GM18858 (cell line): ENCODE measurements at regions not wholly inside any gene's neighbourhood (a gene's known extent, or its start where the extent isn't known, plus 50 kb on each side); places are given as distances from the start of the nearest gene placed in this dataset.
A peak's percentile ranks its signal among the peaks of the same experiment; 100 is the strongest.
"Not testable (repeated sequence)": the region's sequence is repeated elsewhere in the genome, so short reads cannot be mapped to it uniquely, and the experiment has no call there.

Source experiments
- ATAC-seq: cut with Tn5 transposase; IDR thresholded peaks from one replicate; pipeline ENCODE4 v1.9.1; 2021; ENCODE audit not compliant: unreplicated experiment

DNA sequence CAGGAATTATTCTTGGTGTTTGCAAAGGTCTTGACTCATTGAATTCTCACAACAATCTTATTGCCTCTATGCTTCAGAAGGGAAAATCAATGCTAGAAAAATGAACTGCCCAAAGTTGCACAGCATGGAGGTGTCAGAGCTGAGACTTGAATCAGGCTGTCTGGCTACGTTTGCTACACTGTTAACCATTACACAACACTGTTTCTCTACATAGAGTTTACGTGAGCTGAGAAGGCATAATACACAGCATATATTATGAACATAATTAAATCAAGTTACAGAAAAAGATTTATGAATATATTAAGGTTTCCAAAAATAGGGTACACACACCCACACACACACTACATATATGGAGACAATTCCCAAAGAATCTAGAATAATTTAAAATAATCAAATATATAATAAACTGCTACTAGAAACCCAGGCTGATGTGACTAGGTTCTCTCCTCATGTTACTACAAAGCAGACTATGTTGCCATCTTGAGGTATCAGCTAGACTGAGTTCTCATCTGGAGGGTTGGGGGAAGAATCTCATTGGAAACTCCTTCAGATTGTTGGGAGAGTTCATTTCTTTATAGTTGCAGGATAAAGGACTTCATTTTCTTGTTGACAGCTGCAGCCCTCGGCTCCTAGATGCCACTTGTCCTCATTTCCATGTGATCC is 1270.5 kb downstream of the ARAP2 start:
- ATAC-seq: no peak

DNA sequence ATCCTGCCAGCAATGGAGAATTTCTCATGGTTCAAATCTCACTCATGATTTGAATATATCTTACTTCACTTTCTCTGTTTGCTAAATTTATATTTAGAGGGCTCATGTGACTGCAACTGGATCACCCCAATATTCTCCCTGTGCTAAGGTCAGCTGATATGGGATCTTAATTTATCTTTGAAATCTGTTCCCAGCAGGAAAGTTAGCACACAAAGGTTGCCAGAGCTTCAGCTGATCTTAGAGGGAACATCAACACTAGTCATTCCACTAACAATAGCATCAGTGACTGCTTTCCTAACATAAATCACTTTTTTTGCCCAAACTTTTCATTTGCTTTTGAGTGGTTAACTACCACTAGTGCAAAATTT is 1270.0 kb downstream of the ARAP2 start:
- no peak for ATAC-seq

DNA sequence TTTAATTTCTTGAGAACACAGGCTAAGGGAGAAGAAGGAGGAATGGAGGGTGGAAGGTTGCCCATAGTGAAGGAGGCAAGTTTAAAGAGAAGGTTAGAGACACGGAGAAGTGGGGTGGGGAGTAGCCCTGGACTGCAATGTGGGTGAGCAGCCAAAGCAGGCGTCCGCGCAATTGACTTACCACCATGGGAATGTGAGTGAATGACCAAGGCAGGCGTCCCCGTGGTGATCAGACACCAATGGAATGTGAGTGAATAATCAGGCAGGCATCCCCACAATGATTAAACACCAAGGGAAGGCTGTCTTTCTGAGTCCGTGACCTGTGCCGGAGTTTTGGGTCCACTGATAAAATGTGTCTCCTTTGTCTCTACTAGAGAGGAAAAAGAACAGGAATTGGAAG is 1223.1 kb downstream of the ARAP2 start:
- ATAC-seq: not testable (repeated sequence)

DNA sequence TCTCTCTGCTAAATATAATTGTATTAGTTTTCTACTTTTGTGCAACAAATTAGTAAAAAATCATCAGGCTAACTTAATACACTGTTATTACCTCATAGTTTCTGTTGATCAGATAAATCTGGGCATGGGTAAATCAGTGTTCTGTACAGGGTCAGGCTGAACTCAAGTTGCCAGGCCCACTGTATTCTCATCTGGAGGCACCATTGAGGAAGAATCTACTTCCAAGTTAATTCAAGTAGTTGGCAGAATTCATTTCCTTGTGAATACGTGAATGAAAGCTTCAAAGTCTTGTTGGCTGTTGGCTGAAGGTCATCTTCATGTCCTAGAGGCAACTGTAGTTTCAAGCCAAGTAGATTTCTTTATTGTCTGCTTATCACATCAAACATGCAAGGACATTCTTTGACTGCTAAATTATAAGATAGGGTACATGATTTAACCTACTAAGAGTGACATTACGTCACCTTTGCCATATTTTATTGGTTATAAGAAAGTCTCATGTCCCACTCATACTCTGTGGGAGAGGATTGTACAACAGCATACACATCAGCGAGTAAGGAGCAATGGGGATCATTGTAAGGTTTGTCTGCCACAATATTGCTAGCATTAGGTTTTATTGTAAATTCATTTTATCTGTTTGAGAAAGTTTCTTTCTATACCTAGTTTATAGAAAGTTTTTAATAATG is 1219.0 kb downstream of the ARAP2 start:
- no peak for ATAC-seq

DNA sequence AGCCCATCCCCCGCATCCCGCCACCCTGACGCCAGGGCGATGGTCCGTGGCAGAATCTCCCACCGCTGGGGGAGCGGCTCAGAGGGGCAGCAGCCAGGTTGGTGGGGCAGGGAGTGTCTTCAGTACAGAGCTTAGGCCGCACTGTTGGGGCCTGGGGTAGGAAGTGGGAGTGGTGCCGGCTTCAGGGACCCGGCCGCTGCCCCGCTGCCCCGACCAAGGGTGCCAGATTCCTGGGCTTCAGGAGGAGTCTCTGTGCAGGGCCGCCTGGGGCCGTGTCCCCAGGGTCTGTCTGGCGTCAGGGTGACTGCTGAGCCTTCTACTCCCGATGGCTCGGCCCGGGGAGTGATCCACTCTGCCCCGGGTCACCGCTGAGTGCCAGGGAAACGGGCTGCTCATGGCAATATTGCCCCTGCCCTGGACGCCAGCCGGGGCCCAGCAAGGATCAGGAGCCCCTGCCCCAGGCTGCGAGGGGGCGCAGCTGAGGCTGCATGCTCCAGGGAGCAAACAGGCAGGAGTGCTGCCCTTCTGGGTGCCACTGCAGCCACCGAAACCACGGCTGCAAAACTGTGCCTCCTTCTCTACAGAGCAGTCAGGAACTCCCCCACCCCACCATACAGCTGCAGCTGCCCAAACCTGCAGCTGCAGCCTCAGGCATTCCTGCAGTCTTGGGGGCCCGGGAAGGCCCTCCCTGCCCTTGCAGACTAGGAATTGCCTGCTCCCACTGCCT is 1206.1 kb downstream of the ARAP2 start:
- ATAC-seq: no peak

DNA sequence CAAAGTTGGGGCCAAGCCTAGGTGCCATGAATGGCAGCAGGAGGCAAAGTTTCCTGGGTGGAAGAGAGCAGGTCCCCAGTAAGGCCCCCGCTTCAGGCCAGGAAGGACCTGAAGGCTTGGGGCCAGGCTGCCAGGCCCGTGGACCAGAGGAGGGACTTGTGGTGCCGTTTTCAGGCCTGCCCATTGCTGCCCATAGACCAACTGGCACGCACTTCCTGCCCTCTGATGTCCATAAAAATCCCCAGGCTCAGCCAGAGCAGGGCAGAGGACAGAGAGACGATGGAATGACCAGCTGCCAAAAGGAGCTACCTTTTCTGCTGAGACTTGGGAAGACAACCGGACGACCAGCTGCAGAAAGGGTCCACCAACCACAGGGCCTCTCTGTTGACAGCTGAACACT is 1205.5 kb downstream of the ARAP2 start:
- no peak for ATAC-seq

DNA sequence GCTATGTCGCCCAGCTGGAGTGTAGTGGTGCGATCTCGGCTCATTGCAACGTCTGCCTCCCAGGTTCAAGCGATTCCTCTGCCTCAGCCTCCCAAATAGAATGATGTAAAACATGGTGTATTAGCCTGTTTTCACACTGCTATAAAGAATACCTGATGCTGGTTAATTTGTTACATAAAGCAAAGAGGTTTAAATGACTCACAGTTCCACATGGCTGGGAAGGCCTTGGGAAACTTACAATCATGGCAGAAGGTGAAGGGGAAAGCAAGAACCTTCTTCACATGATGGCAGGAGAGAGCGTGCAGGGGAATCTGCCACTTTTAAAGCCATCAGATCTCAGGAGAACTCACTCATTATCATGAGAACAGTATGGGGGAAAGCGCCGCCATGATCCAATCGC is 1191.8 kb downstream of the ARAP2 start:
- ATAC-seq: no peak

DNA sequence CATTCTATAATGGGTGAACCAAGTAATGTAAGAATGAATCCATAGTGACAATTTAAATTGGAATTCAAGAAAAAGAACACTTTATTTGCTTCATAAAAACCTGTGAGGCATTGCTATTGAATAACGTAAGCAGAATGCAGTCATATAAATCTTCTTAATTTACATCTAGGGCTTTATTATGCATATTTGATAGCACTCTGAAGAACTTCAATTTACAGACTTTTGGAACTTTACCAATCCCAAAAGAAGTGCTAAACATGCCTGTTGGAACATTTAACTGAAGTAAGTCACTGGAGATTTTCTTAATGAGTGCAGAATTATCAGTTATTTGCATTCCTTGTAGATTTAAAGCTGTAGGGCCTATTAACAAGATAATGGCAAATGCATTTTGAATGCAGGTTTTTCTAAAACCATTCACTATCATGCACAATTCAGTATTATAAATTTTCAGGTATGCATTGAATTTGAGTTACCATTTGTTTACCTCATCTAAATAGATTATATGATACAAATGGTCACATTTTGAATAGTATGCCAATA is 1181.2 kb downstream of the ARAP2 start:
- no peak for ATAC-seq

DNA sequence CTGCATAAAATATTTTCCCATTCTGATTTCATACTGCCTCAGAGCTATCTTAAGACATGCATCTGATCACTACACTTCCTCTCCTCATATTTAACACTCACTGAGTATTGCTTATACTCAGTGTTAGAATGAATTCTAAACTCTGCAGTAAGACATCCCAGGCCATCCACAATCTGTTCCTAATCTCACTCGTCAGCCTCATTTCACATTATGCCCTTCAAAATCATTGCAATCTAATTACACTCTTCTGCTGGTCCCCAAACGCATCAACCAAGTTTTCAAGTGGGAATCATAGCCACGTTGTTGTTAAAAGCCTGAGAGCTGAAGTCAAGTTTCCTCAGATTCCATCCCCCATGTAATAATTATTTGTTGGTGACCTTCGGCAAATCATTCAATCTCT is 1177.9 kb downstream of the ARAP2 start:
- ATAC-seq: no peak

DNA sequence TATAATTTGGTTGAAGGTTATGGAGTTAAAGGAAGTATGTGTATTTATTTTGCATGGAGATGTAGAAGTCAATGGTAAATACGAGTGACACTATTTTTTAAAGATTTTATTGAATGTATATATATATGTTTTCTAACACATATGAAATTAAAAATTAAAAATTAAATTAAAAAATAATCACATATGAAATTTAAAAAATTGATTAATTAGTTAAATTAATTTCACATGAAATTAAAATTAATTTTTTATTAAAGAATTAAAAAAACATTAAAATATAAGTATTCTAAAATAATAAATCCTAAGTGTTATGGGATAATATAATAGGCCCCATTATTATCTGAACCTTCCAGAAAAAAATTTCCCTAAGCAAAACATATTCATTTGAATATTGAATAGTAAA is 1163.5 kb downstream of the ARAP2 start:
- no peak for ATAC-seq

DNA sequence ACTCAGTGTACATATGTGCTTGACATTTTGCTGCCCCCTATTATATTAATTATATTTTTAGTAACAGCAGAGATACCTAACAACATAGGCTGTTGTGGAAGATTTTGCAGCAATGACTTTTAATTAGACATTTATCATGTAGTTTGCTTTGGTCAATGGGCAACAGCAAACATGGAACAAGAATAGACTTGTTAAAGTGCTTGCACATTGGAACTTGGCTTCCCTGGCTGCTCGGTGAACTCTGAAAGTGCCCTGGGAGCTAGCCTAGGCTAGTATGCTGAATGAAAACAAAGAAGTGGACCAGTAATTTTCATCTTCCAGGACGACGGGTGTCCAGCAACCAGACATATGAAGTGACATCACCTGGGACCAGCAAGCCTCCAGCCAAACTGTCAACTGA is 1157.1 kb downstream of the ARAP2 start:
- no peak for ATAC-seq

DNA sequence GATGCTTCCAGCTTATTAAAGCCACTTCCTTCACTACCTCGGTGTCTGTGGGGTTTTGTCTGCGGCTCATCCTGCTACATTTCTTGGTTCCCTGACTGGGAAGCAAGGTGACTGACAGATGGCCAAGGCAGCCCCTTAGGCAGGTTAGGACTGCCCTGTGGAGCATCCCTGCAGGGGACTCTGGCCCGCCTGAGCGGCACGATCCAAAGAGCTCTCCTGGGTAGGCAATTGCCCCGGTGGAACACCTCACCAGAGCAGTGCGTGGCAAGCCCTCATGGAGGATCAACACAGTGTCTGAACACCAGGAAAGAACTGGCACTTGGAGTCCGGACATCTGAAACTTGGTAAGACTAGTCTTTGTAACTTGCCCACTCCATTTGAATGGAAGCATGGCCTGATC is 1143.4 kb downstream of the ARAP2 start:
- ATAC-seq: no peak

DNA sequence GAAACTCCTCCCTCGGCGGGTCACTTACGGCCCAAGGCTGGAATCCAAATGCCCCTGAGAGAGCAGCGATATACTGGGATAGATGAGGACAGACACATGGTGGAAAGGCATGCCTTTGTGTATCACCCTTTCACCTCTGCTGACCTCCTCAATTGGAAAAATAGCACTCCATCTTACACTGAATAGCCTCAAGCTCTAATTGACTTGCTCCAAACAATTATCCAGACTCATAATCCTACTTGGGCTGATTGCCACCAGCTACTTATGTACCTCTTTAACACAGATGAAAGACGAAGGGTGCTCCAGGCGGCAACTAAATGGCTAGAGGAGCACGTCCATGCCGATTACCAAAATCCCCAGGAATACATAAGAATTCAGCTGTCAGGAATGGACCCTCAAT is 1142.2 kb downstream of the ARAP2 start:
- ATAC-seq: no peak

DNA sequence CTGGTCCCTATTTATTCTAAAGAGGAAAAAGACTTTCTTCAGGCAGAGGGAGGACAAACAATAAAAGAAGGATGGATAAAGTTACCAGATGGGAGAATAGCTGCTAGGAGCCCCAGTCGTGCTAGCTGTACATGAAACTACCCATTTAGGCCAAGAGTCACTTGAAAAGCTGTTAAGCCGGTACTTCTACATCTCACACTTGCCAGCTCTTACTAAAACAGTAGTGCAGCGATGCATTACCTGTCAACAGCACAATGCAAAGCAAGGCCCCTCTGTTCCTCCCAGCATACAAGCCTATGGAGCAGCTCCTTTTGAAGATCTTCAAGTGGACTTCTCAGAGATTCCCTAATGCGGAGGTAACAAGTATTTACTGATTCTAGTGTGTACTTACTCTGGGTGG is 1138.8 kb downstream of the ARAP2 start:
- no peak for ATAC-seq

DNA sequence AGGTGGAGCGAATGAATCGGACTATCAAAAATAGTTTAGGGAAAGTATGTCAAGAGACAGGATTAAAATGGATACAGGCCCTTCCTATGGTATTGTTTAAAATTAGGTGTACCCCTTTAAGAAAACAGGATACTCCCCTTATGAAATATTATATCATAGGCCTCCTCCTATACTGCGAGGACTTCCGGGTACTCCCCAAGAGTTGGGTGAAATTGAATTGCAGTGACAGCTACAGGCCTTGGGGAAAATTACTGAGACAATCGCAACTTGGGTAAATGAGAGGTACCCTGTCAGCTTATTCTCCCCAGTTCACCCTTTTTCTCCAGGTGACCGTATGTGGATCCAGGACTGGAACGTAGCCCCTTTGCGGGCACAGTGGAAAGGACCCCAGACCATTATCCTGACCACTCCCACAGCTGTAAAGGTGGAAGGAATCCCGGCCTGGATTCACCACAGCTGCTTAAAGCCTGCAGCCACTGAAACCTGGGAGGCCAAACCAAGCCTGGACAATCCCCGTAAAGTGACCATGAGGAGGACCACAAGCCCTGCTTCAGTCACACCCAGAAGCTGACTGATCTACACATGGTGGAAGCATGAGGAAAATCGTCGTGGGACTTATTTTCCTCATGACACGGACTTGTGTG is 1138.1 kb downstream of the ARAP2 start:
- ATAC-seq: no peak

DNA sequence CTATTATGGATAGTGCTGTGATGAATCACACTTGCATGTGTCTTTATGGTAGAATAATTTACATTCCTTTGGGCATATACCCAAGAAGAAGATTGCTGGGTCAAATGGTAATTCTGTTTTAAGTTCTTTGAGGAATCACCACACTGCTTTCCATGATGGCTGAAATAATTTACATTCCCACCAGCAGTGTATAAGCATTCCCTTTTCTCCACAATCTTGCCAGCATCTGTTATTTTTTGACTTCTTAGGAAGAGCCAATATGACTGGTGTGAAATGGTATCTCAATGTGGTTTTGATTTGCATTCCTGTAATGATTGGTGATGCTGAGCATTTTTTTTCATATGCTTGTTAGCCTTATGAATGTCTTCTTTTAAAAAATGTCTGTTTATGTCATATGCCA is 1120.2 kb downstream of the ARAP2 start:
- no peak for ATAC-seq

DNA sequence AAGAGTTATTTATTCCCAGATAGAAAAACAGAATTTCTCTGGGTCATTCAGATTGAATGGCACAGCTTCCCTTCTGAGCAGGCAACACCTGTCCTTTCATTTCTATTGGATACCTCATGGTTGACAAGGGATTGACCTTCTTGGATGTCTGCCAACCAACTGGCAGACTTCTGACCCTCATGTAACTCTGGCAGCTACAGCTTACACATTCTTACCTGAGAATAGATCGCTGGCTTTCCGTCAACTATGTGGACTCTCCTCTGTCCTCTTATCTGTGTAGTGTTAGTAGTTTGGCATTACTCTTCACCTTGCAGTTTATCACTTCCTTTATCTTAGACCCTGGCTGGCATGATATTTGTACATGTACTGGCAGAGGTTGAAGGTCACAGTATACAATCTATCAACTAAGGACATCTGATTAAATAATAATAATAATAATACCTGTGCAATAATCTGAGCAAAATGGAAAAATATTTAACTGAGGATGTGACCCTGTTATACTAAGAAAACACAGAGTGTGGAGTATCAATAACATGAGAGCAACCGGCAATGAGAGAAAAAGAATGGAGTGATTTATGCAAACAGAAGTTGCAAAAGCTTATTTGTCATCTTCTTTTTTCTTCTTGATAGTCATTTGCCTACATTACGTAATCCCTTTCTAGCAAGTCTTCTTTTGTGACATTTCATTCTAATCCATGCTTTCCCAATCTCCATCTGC is 1118.2 kb downstream of the ARAP2 start:
- ATAC-seq: no peak

DNA sequence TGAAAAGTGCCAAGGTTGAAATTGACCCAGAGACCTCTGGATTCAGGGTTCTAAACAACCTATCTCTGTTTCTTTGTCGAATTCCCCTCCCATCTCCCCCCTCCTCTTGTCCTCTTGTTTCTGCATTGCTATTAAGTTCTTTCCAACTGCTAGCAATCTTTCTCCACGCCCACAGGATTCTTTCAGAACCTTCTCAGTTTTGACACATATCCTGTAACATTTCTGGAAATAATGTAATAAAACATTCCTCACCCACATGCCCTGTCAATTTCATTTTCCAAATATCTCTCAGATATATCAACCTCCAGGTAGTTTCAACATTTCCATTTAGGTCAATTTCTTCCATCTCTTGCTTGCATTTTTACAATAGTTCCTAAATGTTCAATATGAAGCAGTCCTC is 1105.9 kb downstream of the ARAP2 start:
- no peak for ATAC-seq

DNA sequence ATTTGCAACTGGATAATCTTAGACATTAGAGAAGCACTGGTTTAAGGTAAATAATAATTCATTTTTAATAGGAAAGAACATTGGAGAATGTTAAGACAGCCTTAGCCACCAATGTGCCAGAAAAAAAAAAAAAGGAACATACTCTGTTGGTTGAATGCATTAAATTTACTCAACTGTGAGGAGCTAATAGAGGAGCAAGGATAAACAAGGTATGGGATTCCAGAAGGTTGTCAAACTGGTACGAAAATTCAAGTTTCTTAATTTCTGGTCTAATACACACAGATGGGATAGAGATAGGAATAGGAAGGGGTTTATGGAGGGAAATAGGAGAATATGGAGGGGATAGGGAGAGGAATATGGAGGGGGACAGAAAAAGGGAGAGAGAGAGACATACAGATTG is 1096.6 kb downstream of the ARAP2 start:
- no peak for ATAC-seq

DNA sequence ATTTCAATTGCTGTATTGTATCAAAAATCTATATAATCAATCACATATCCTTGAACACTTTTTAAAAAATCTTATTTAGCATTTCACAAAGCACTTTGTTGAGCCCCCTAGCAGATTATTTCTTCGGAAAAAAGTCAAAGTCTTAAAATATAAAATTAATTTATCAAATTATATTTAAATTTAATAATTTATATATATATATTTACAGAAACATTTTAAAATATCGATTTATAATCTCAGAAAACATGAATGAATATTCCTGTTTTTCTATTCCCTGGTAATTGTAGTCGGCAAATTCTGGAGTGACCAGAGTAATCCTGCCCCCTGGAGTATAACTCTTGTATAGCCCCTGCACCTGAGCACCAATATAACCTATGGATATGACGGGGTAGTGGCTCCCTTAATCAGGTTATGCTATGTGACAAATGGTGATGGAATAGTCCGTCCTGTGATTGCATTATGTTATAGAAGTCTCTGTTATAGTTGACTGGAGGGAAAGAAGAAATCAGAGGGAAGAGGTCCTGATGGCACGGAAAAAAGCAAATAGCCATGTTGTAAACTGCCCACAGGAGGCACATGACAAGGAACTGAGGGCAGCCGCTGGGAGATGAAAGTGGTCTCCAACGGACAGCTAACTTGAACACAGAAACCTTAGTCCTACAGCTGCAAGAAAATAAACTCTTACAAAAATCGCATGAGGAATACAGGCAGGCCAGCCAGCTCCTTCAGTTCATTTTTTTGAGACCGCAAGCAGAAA is 1092.3 kb downstream of the ARAP2 start:
- ATAC-seq: peak; percentile 47
